ENCODE measurements at regions not wholly inside any gene's neighbourhood (a gene's known extent, or its start where the extent isn't known, plus 50 kb on each side); places are given as distances from the start of the nearest gene placed in this dataset.
"Not testable (repeated sequence)": the region's sequence is repeated elsewhere in the genome, so short reads cannot be mapped to it uniquely, and the experiment has no call there.

GRCh38 chr6:6867404-6867799 lies 240.4 kb upstream of the RREB1 start:
- no peak for DNase-seq (ENCODE audit: low spot score)

- DNase-seq (ENCODE audit: low spot score), result no peak
Observed at GRCh38 chr6:6869094-6869493, 238.7 kb upstream of the RREB1 start.

DNA sequence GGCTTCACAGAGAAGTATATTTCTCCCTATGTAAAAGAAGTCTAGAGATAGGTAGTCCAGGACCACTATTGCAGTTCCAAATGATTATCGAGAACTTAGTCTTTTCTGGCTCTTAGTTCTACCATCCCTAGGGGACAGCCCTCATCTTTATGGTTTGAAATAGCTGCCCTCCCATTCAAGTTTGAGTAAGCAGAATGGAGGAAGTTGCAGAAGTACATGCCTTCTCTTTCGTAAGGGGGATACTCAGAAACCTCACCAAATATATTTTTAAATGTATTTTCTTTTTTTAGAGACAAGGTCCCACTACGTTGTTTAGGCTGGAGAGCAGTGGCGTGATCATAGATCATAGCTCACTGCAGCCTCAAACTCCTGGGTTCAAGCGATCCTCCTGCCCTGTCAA lies 236.8 kb upstream of the RREB1 start:
- no peak for DNase-seq (ENCODE audit: low spot score)

DNA sequence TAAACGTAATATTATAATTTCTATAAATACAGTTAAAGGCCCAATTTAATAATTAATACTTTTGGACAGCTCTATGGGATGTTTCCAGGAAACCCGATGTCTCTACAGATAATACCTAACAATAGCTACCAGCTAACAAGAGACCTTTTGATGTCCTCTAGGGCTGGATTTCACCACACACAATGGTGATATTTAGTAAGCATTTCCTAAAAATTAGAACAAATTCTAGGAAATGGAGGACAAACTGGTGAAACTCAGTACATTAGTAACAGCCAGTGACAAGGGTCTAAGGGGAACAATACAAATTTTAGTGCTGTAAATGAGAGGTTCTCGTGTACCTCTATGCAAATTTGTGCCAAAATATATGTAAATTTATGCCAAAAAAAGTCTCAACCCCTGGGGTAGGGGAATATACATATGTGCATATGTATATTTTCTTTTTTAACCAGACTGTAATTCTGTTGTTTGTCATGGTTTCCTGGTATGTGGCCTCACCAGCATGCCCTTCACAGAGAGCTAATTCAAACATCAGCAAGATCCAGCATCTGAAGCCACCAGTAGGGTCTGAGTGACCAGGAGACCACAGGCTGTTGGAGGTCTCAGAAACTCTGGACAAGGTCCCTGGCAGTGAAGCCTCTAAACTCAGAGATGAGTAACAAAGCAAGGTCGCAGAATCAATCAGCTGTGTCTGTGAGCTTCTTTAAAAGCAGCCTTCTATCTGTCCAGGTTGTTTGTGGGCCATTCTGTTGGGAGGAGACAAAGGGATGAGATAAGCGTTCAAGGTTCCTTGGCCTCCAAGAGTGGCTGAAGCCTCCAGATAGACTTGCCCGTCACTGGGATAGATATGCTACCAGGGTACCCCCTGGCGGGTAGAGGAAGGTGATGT lies 235.1 kb upstream of the RREB1 start:
- DNase-seq (ENCODE audit: low spot score), result no peak

DNA sequence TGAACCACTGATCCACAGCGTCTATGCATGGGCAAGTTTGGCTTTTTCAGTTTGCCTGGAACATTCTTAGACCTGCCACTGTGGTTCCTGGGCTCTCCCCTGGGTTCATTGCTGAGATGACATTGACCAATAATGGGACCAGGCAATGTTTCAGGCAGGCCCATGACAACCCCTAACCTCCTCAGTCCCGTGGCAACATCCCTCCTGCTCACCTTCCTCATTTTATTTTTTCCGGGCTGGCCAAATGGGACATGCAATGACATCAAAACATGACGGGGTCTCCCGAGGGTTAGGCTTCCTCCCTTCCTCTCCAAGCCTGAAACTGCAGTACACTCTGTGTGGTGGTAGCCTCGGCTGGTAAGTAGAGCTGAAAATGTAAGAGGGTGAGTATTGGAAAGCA lies 234.0 kb upstream of the RREB1 start:
- DNase-seq (ENCODE audit: low spot score), result no peak

DNA sequence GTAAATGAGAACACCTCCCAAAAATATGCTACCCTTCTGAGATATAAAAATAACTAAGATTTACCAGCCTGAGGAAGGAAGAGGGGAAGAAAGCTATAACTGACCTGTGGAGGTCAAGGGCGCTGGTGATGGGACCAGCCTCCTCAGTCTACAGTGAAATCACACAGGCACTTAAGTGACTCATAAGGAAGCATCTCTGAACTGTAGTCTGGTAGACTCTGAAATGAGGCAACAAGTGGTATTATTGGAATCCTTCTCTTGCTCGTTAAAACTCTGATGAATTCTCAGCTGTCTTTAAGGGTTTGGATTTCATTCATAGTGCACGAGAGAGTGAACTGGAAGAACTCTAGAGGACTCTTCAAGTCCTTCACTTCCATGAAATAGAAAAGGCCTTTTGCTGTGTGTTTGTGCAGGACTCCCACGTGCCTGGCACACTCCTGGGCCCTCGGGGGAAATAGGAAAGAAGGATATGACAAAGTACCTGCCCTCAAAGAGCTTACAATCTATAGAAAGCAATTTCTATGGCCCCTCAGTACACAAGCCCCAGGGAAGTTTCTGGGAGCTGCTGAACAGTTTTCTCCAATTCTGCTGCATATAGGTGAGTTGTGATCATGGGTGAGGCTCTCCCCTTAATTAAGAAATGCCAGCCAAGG lies 231.8 kb upstream of the RREB1 start:
- DNase-seq (ENCODE audit: low spot score), result peak; percentile 25

- not testable (repeated sequence) for DNase-seq (ENCODE audit: low spot score)
Observed at GRCh38 chr6:6877792-6878191, 230.0 kb upstream of the RREB1 start.

- no peak for DNase-seq (ENCODE audit: low spot score)
Observed at GRCh38 chr6:6878887-6879585, 228.7 kb upstream of the RREB1 start.

DNA sequence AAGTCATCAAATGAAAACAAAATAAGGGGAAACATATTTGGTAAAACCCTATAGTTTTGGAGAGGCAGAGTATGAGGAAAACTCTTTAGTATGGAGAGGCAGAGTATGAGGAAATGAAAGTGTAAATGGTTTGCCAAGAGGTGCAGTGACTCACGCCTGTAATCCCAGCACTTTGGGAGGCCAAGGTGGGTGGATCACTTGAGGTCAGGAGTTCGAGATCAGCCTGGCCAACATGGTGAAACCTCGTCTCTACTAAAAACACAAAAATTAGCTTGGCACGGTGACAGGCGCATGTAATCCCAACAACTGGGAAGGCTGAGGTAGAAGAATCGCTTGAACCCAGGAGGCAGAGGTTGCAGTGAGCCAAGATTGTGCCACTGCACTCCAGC lies 228.2 kb upstream of the RREB1 start:
- not testable (repeated sequence) for DNase-seq (ENCODE audit: low spot score)

GRCh38 chr6:6880745-6881437 lies 226.9 kb upstream of the RREB1 start:
- DNase-seq (ENCODE audit: low spot score), result no peak

DNA sequence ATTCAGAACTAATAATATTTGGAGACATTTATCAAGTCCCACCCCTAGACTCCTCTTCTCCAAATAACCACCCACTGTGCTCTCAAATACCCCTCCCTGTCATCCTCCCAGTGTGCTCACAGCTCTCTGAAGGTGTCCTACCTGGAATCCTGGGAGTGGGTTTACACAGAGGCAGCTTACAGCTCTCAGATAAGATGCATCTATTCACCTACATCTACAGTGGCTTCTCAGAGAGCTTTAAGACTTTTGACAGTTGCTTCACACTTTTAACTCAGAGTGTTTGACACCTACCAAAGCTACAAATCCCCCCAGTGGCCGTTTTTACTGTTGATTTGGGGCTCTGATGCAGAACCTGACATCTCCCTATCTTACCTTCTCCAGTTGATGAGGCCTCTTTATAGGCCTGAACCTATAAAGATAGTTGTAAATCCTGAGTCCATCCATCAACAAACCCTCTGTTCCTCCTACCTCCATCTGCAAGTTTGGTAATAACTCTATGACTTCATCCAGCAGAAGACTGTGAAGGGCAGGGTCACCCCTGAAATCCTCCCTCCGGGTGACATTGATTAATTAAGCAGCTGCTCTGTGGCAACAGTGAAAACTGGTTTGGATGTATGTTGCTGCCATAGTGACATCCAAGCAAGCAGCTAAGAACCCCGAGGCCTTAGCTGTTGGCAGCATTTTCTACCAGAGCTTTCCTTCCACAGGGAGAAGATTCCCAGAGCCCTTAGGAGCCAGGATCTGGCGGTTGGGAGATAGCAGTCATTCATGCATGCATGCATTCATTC lies 226.1 kb upstream of the RREB1 start:
- no peak for DNase-seq (ENCODE audit: low spot score)

DNA sequence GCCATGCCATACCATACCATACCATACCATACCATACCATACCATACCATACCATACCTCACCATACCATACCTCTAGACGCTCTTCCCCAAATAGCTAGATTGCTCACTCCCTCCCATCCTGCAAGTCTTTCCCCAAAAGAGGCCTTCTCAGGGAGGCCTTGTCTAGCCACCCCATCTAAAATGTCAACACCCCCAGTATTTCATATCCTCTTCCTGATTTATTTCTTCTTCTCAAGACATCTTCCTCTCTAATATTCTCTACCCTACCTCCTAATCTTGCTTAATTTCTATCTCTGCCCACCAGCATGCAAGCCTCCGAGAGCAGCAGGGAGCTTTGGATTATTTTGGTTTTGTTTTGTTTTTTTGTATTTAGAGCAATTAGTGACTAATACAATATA lies 225.2 kb upstream of the RREB1 start:
- no peak for DNase-seq (ENCODE audit: low spot score)

- peak; percentile 16 for DNase-seq (ENCODE audit: low spot score)
Observed at GRCh38 chr6:6883011-6883410, 224.8 kb upstream of the RREB1 start.

GRCh38 chr6:6884193-6884627 lies 223.6 kb upstream of the RREB1 start:
- no peak for DNase-seq (ENCODE audit: low spot score)

- no peak for DNase-seq (ENCODE audit: low spot score)
Observed at GRCh38 chr6:6884916-6885315, 222.8 kb upstream of the RREB1 start.

DNA sequence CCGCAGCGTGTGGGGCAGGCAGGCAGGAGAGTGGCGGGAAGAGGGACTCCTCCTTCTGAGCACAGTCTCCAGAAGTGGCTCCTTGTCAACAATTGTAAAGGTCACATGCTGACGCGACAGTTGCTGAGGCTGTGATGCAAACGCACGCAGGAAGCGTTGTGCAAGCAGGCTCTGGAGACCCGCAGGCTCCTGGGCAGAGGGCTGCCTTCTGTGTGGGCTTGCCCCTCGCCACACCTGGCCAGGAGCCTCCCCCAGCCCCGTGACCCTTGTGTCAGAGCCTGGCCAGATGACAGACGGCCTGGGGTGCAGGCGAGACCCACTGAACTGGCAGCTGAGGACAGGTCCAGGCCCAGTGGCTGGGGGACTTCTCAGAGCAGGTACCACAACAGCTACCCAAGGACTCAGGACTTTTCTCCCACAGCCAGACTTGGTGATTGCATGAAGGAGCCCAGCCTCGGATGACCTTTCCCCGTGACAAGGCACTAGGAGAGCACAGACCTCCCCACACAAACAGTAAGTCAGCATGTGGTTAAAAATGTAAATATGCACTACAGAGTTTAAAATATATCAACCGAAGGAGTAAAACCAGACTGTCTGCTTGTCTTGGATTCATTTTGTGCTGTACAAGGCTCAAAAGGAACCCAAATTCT lies 222.1 kb upstream of the RREB1 start:
- DNase-seq (ENCODE audit: low spot score), result no peak

GRCh38 chr6:6886171-6886885 lies 221.4 kb upstream of the RREB1 start:
- DNase-seq (ENCODE audit: low spot score), result no peak

GRCh38 chr6:6886886-6887285 lies 220.9 kb upstream of the RREB1 start:
- DNase-seq (ENCODE audit: low spot score), result no peak

GRCh38 chr6:6889601-6890000 lies 218.2 kb upstream of the RREB1 start:
- no peak for DNase-seq (ENCODE audit: low spot score)

GRCh38 chr6:6890400-6890858 lies 217.3 kb upstream of the RREB1 start:
- no peak for DNase-seq (ENCODE audit: low spot score)

Measured in SW480 (cell line).